BLaER1 treated with 17β-estradiol and CSF1 and Interleukin-3, amounts not matched to agents 10 nM and 100 nM (cell line): ENCODE measurements at regions not wholly inside any gene's neighbourhood (a gene's known extent, or its start where the extent isn't known, plus 50 kb on each side); places are given as distances from the start of the nearest gene placed in this dataset.

Experiments
- H3K27ac ChIP-seq, 11 experiments: shearing (Covaris generic); formaldehyde crosslinking; 2 replicates each; pipeline ENCODE4 v1.8.1; 2022
- H3K27me3 ChIP-seq, 11 experiments: shearing (Covaris generic); formaldehyde crosslinking; 2 replicates each; pipeline ENCODE4 v1.8.1; 2022
- H3K36me3 ChIP-seq, 11 experiments: shearing (Covaris generic); formaldehyde crosslinking; 2 replicates each; pipeline ENCODE4 v1.8.1; 2022
- H3K4me1 ChIP-seq, 10 experiments: shearing (Covaris generic); formaldehyde crosslinking; 2 replicates each; pipeline ENCODE4 v1.8.1; 2022
- H3K4me2 ChIP-seq, 11 experiments: shearing (Covaris generic); formaldehyde crosslinking; 2 replicates each; pipeline ENCODE4 v1.8.1; 2022
- H3K4me3 ChIP-seq, 10 experiments: shearing (Covaris generic); formaldehyde crosslinking; 2 replicates each; pipeline ENCODE4 v1.8.1; 2022
- H3K9ac ChIP-seq, 11 experiments: shearing (Covaris generic); formaldehyde crosslinking; 2 replicates each; pipeline ENCODE4 v1.8.1; 2022
- H3K9me3 ChIP-seq, 11 experiments: shearing (Covaris generic); formaldehyde crosslinking; replicated peaks in 1 of 11; 2 replicates each; pipeline ENCODE4 v1.8.1; 2022
- H4K20me1 ChIP-seq, 11 experiments: shearing (Covaris generic); formaldehyde crosslinking; 2 replicates each; pipeline ENCODE4 v1.8.1; 2022
- Cebpa-rat ChIP-seq, 11 experiments: shearing (Covaris generic); IDR thresholded peaks; 2 replicates each; pipeline ENCODE4 v1.8.1; 2022

GRCh38 chr2:109070290-109070689 lies 58.7 kb upstream of the SH3RF3 start:
- H3K9me3 ChIP-seq: peaks cover 0 to 13% (median 0%) of the 10 kb centered on the region in 11 experiments; a peak in 3 of 22 replicates
- H3K36me3 ChIP-seq: no peaks in the 10 kb centered on the region
- H4K20me1 ChIP-seq: no peaks in the 10 kb centered on the region
- no peak overlapping the region for H3K27ac ChIP-seq
- H3K9ac ChIP-seq: no peak overlapping the region
- no peak overlapping the region for H3K4me2 ChIP-seq
- H3K4me1 ChIP-seq: no peaks in the 10 kb centered on the region
- H3K4me3 ChIP-seq: no peak overlapping the region
- no peak for TF ChIP-seq Cebpa-rat (IDR thresholded peaks at IDR 0.05)
- H3K27me3 ChIP-seq: peaks cover 0 to 8% (median 0%) of the 10 kb centered on the region in 11 experiments; a peak in 4 of 22 replicates

- peaks cover 0 to 13% (median 0%) of the 10 kb centered on the region in 11 experiments; a peak in 3 of 22 replicates for H3K9me3 ChIP-seq
- H3K4me2 ChIP-seq: no peak overlapping the region
- no peak for TF ChIP-seq Cebpa-rat (IDR thresholded peaks at IDR 0.05)
- no peak overlapping the region for H3K9ac ChIP-seq
- H3K27ac ChIP-seq: no peak overlapping the region
- H4K20me1 ChIP-seq: no peaks in the 10 kb centered on the region
- H3K36me3 ChIP-seq: no peaks in the 10 kb centered on the region
- H3K4me1 ChIP-seq: no peaks in the 10 kb centered on the region
- no peak overlapping the region for H3K4me3 ChIP-seq
- H3K27me3 ChIP-seq: peaks cover 0 to 8% (median 0%) of the 10 kb centered on the region in 11 experiments; a peak in 4 of 22 replicates
Measured at GRCh38 chr2:109069331-109070194, 59.4 kb upstream of the SH3RF3 start.

GRCh38 chr2:109068811-109069210 lies 60.2 kb upstream of the SH3RF3 start:
- no peak overlapping the region for H3K27ac ChIP-seq
- H3K36me3 ChIP-seq: no peaks in the 10 kb centered on the region
- H3K4me3 ChIP-seq: no peak overlapping the region
- H3K9ac ChIP-seq: no peak overlapping the region
- H4K20me1 ChIP-seq: no peaks in the 10 kb centered on the region
- H3K4me2 ChIP-seq: no peak overlapping the region
- peaks cover 0 to 8% (median 0%) of the 10 kb centered on the region in 11 experiments; a peak in 4 of 22 replicates for H3K27me3 ChIP-seq
- no peak for TF ChIP-seq Cebpa-rat (IDR thresholded peaks at IDR 0.05)
- no peaks in the 10 kb centered on the region for H3K4me1 ChIP-seq
- peaks cover 0 to 13% (median 0%) of the 10 kb centered on the region in 11 experiments; a peak in 3 of 22 replicates for H3K9me3 ChIP-seq

- H3K4me3 ChIP-seq: no peak overlapping the region
- no peak overlapping the region for H3K4me2 ChIP-seq
- TF ChIP-seq Cebpa-rat (IDR thresholded peaks at IDR 0.05): no peak
- peaks cover 0 to 6% (median 0%) of the 10 kb centered on the region in 11 experiments; a peak in 3 of 22 replicates for H3K9me3 ChIP-seq
- H3K9ac ChIP-seq: no peak overlapping the region
- H3K4me1 ChIP-seq: peaks cover 0 to 6% (median 0%) of the 10 kb centered on the region in 10 experiments; a peak in 1 of 20 replicates
- peaks cover 0 to 4% (median 0%) of the 10 kb centered on the region in 11 experiments; a peak in 4 of 22 replicates for H3K27me3 ChIP-seq
- H4K20me1 ChIP-seq: no peaks in the 10 kb centered on the region
- no peaks in the 10 kb centered on the region for H3K36me3 ChIP-seq
- no peak overlapping the region for H3K27ac ChIP-seq
Measured at GRCh38 chr2:109067631-109068125, 61.3 kb upstream of the SH3RF3 start.

- no peak overlapping the region for H3K27ac ChIP-seq
- no peak overlapping the region for H3K9ac ChIP-seq
- H3K27me3 ChIP-seq: no peaks in the 10 kb centered on the region; a peak in 1 of 22 replicates
- H4K20me1 ChIP-seq: no peaks in the 10 kb centered on the region
- H3K4me1 ChIP-seq: peaks cover 0 to 6% (median 0%) of the 10 kb centered on the region in 10 experiments; a peak in 1 of 20 replicates
- no peak overlapping the region for H3K4me3 ChIP-seq
- no peak for TF ChIP-seq Cebpa-rat (IDR thresholded peaks at IDR 0.05)
- no peaks in the 10 kb centered on the region for H3K36me3 ChIP-seq
- 0 out of 22 replicates have a peak overlapping the region, but pooled peaks of 1 of the 11 experiments have one; percentile 7 for H3K4me2 ChIP-seq
- no peaks in the 10 kb centered on the region for H3K9me3 ChIP-seq
Measured at GRCh38 chr2:109066917-109067597, 61.9 kb upstream of the SH3RF3 start.

- Histone ChIP-seq H3K4me3 (no peak overlapping the region), H3K27ac (no peak overlapping the region), H3K27me3 (no peaks in the 10 kb centered on the region), H3K4me1 (peaks cover 0 to 6% (median 0%) of the 10 kb centered on the region in 10 experiments; a peak in 1 of 20 replicates), H3K4me2 (0 out of 22 replicates have a peak overlapping the region, but pooled peaks of 1 of the 11 experiments have one; percentile 7), H3K36me3 (no peaks in the 10 kb centered on the region), H4K20me1 (no peaks in the 10 kb centered on the region), H3K9ac (no peak overlapping the region), H3K9me3 (no peaks in the 10 kb centered on the region)
- no peak for TF ChIP-seq Cebpa-rat (IDR thresholded peaks at IDR 0.05)
Measured at GRCh38 chr2:109066501-109066900, 62.5 kb upstream of the SH3RF3 start.

- H4K20me1 ChIP-seq: no peaks in the 10 kb centered on the region
- H3K4me3 ChIP-seq: no peak overlapping the region
- no peaks in the 10 kb centered on the region for H3K27me3 ChIP-seq
- H3K4me2 ChIP-seq: no peak overlapping the region
- peaks cover 0 to 6% (median 0%) of the 10 kb centered on the region in 10 experiments; a peak in 1 of 20 replicates for H3K4me1 ChIP-seq
- no peaks in the 10 kb centered on the region for H3K36me3 ChIP-seq
- no peak for TF ChIP-seq Cebpa-rat (IDR thresholded peaks at IDR 0.05)
- H3K9me3 ChIP-seq: no peaks in the 10 kb centered on the region
- H3K27ac ChIP-seq: no peak overlapping the region
- no peak overlapping the region for H3K9ac ChIP-seq
Measured at GRCh38 chr2:109065391-109065734, 63.6 kb upstream of the SH3RF3 start.

GRCh38 chr2:109064660-109065390 lies 64.2 kb upstream of the SH3RF3 start:
- no peak overlapping the region for H3K4me2 ChIP-seq
- no peak overlapping the region for H3K4me3 ChIP-seq
- no peak for TF ChIP-seq Cebpa-rat (IDR thresholded peaks at IDR 0.05)
- H4K20me1 ChIP-seq: no peaks in the 10 kb centered on the region
- no peaks in the 10 kb centered on the region for H3K27me3 ChIP-seq
- no peak overlapping the region for H3K27ac ChIP-seq
- H3K4me1 ChIP-seq: peaks cover 0 to 6% (median 0%) of the 10 kb centered on the region in 10 experiments; a peak in 1 of 20 replicates
- no peaks in the 10 kb centered on the region for H3K9me3 ChIP-seq
- no peak overlapping the region for H3K9ac ChIP-seq
- no peaks in the 10 kb centered on the region for H3K36me3 ChIP-seq
